Lung (tissue), 11 donors: ENCODE measurements at regions not wholly inside any gene's neighbourhood (a gene's known extent, or its start where the extent isn't known, plus 50 kb on each side); places are given as distances from the start of the nearest gene placed in this dataset.
A peak's percentile ranks its signal among the peaks of the same experiment; 100 is the strongest.

Experiments
- ATAC-seq: fragments of 200-7000 bp; cut with Tn5 transposase; one replicate; pipeline ENCODE4 v1.9.1; 2020; ENCODE audit warnings: moderate number of reproducible peaks; ENCODE audit not compliant: insufficient read depth, low FRiP score
- DNase-seq, 3 donors: peaks; one replicate each; pipeline ENCODE4 v3.0.0-alpha.2; 2013 to 2017
- H3K27ac ChIP-seq, 2 donors: one replicate each; pipeline ENCODE4 v1.5.1; 2013; ENCODE audit warnings: mild to moderate bottlenecking in 2 of 2, moderate library complexity in 2 of 2, control low read depth in 1 of 2, inconsistent platforms in 1 of 2, low read depth in 1 of 2, low read length in 1 of 2
- H3K27me3 ChIP-seq, 3 donors: one replicate each; pipeline ENCODE4 v1.5.1; 2013; ENCODE audit warnings: low read length in 2 of 3; ENCODE audit not compliant: control insufficient read depth in 3 of 3, insufficient read depth in 3 of 3
- H3K36me3 ChIP-seq, 4 donors: one replicate each; pipeline ENCODE4 v1.5.1; 2013; ENCODE audit warnings: low read length in 4 of 4, mild to moderate bottlenecking in 1 of 4, moderate library complexity in 1 of 4; ENCODE audit not compliant: control insufficient read depth in 4 of 4, insufficient read depth in 4 of 4
- H3K4me1 ChIP-seq, 5 donors: one replicate each; pipeline ENCODE4 v1.5.1; 2013; ENCODE audit warnings: low read length in 5 of 5, mild to moderate bottlenecking in 2 of 5, moderate library complexity in 1 of 5; ENCODE audit not compliant: control insufficient read depth in 5 of 5, insufficient read depth in 5 of 5
- H3K4me3 ChIP-seq: one replicate; pipeline ENCODE4 v1.5.1; 2013; ENCODE audit warnings: mild to moderate bottlenecking, control low read depth, moderate library complexity
- H3K9ac ChIP-seq, 2 donors: one replicate each; pipeline ENCODE4 v1.5.1; 2013; ENCODE audit warnings: low read length in 2 of 2, control low read depth in 1 of 2; ENCODE audit not compliant: insufficient read depth in 1 of 2
- H3K9me3 ChIP-seq, 4 donors: one replicate each; pipeline ENCODE4 v1.5.1; 2013; ENCODE audit warnings: low read length in 3 of 4, mild to moderate bottlenecking in 1 of 4, moderate library complexity in 1 of 4; ENCODE audit not compliant: control insufficient read depth in 4 of 4, insufficient read depth in 3 of 4
- CTCF ChIP-seq: IDR thresholded peaks from 2 replicates; pipeline ENCODE4 v1.5.1; 2012; ENCODE audit warnings: mild to moderate bottlenecking; ENCODE audit errors: control extremely low read depth, extremely low read depth
- WGBS, 2 donors: extraction: QIAGEN DNeasy Blood & Tissue Kit; methylation state at CpG; one replicate each; pipeline ENCODE4 v1.1.7; 2013; 5-methylcytosine and 5-hydroxymethylcytosine counted together
- donor health status: control.
- donor health status: control.
- donor health status: Bipolar disorder and iron deficiency.
- donor health status: healthy.
- donor health status: DM: yes; HTN: yes; CAD: no.

- H3K27me3 ChIP-seq = no peaks in the 10 kb centered on the region
- H3K4me1 ChIP-seq = peaks cover 0 to 11% (median 0%) of the 10 kb centered on the region in 5 donors
- peak in 1 of 3 donors; percentile 29 for DNase-seq
- H3K4me3 ChIP-seq = no peak overlapping the region
- H3K36me3 ChIP-seq = no peaks in the 10 kb centered on the region
- no peak for TF ChIP-seq CTCF
- WGBS, 2 donors = 71 to 79% methylated on average over 4 of the region's 4 CpGs
- H3K27ac ChIP-seq = no peak overlapping the region
- H3K9me3 ChIP-seq = peaks cover 0 to 2% (median 0%) of the 10 kb centered on the region in 4 donors
- no peak overlapping the region for H3K9ac ChIP-seq
- ATAC-seq = no peak
Measured at GRCh38 chr4:163955288-163955687, 460.8 kb downstream of the TMA16 start.

GRCh38 chr4:163958751-163959150 lies 464.3 kb downstream of the TMA16 start:
- 73 to 83% methylated on average over 2 of the region's 2 CpGs for WGBS, 2 donors
- Histone ChIP-seq H3K9ac (no peak overlapping the region), H3K4me1 (peaks cover 0 to 8% (median 0%) of the 10 kb centered on the region in 5 donors), H3K27ac (no peak overlapping the region), H3K9me3 (peaks cover 0 to 2% (median 0%) of the 10 kb centered on the region in 4 donors), H3K27me3 (no peaks in the 10 kb centered on the region), H3K36me3 (no peaks in the 10 kb centered on the region), H3K4me3 (no peak overlapping the region)
- no peak for TF ChIP-seq CTCF
- ATAC-seq (no peak), DNase-seq (no peak)

GRCh38 chr4:163959932-163960331 lies 465.4 kb downstream of the TMA16 start:
- DNase-seq (no peak), ATAC-seq (no peak)
- no peak overlapping the region for H3K9ac ChIP-seq
- no peak overlapping the region for H3K27ac ChIP-seq
- TF ChIP-seq CTCF = no peak
- H3K36me3 ChIP-seq = no peaks in the 10 kb centered on the region
- WGBS, 2 donors = 47 to 69% methylated on average over 6 of the region's 6 CpGs
- H3K9me3 ChIP-seq = peaks cover 0 to 2% (median 0%) of the 10 kb centered on the region in 4 donors
- H3K27me3 ChIP-seq = no peaks in the 10 kb centered on the region
- no peak overlapping the region for H3K4me3 ChIP-seq
- H3K4me1 ChIP-seq = no peaks in the 10 kb centered on the region

GRCh38 chr4:163966612-163967011 lies 472.1 kb downstream of the TMA16 start:
- DNase-seq (no peak), ATAC-seq (no peak)
- H3K9me3 ChIP-seq = no peaks in the 10 kb centered on the region
- 10 to 16% methylated on average over 3 of the region's 3 CpGs for WGBS, 2 donors
- no peaks in the 10 kb centered on the region for H3K4me1 ChIP-seq
- H3K36me3 ChIP-seq = no peaks in the 10 kb centered on the region
- no peak overlapping the region for H3K4me3 ChIP-seq
- H3K9ac ChIP-seq = no peak overlapping the region
- H3K27me3 ChIP-seq = no peaks in the 10 kb centered on the region
- no peak for TF ChIP-seq CTCF
- no peak overlapping the region for H3K27ac ChIP-seq
